ENCODE measurements at regions not wholly inside any gene's neighbourhood (a gene's known extent, or its start where the extent isn't known, plus 50 kb on each side); places are given as distances from the start of the nearest gene placed in this dataset.

DNA sequence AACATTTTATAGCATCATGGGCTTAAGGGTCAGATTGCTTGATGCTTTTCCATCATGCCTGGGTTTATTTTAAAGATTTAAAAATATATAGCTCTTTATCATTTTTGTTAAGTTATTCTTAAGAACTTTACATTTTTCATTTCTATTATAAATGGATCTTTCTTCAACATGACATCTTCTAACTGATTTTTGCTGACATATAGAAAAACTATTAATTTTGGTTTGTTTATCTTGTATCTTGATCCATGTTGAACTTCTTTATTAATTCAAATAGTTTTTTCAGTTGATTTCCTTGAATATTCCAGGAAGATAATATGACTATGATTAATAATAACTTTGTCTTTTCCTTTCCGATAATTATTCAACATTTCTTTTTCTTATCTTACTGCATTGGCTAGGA, 237.9 kb upstream of the CLINT1 start:
- TF ChIP-seq POLR2AphosphoS5 (IDR thresholded peaks at IDR 0.05; ENCODE audit: low read depth, low read length) (no peak), TAF1 (IDR thresholded peaks at IDR 0.05; ENCODE audit: borderline replicate concordance, low read depth, low read length) (no peak), POLR2A (IDR thresholded peaks at IDR 0.05; ENCODE audit: low read depth, low read length) (no peak)
- FAIRE-seq, result no peak
- no peak for DNase-seq (ENCODE audit: insufficient read length)

- no peak for TF ChIP-seq TAF1 (IDR thresholded peaks at IDR 0.05; ENCODE audit: borderline replicate concordance, low read depth, low read length)
- no peak for TF ChIP-seq POLR2A (IDR thresholded peaks at IDR 0.05; ENCODE audit: low read depth, low read length)
- TF ChIP-seq POLR2AphosphoS5 (IDR thresholded peaks at IDR 0.05; ENCODE audit: low read depth, low read length), result no peak
- no peak for FAIRE-seq
- no peak for DNase-seq (ENCODE audit: insufficient read length)
Measured at GRCh38 chr5:158086856-158087255, 227.9 kb upstream of the CLINT1 start.

DNA sequence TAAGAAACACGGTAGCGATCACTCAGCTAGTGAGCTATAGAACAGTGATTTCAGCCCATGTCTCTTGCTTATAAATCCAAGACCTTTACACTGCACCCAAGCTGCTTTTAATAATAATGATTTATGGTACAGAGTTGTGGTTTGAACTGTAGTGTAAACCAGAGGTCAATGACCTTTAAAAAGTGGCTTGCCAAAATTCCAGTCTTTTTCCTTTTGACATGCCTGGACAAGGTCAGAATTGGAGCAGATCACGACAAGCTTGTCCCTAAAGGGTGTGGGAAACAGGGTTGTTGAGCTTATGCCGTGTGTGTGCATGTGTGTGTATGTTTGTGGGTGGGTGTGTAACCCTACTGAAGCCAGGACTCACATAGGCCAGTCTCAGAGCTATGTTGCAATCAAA, 225.3 kb upstream of the CLINT1 start:
- TF ChIP-seq POLR2A (IDR thresholded peaks at IDR 0.05; ENCODE audit: low read depth, low read length), result no peak
- TF ChIP-seq POLR2AphosphoS5 (IDR thresholded peaks at IDR 0.05; ENCODE audit: low read depth, low read length), result no peak
- no peak for TF ChIP-seq TAF1 (IDR thresholded peaks at IDR 0.05; ENCODE audit: borderline replicate concordance, low read depth, low read length)
- FAIRE-seq (no peak), DNase-seq (ENCODE audit: insufficient read length) (no peak)

DNA sequence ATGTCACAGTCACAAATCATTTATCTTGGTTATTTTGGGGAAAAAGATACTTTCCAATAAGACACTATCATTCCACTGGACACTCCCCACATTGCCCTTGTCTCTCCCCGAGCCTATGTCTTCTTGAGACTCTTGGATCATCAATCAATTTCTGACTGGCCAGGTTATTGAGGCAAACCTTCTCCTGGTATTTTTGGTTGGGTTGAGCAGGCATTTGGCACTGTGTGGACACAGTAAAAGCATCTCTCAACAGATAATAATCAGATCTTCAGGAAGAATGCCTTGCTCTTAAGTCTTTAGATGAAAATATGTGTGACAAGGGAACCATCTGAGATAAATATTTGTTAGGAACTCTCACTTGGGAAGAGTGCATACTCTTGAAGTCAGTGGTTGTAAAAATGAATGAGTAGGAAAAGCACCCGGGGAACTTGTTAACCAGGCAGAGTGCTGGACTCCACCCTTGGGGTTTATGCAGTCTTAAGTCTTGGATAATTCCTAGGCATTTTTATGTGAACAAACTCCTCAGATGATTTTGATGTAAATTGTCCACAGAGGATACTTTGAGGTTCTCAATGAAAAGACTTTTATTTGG, 223.8 kb upstream of the CLINT1 start:
- FAIRE-seq (no peak), DNase-seq (ENCODE audit: insufficient read length) (no peak)
- TF ChIP-seq TAF1 (IDR thresholded peaks at IDR 0.05; ENCODE audit: borderline replicate concordance, low read depth, low read length) (no peak), POLR2AphosphoS5 (IDR thresholded peaks at IDR 0.05; ENCODE audit: low read depth, low read length) (no peak)

DNA sequence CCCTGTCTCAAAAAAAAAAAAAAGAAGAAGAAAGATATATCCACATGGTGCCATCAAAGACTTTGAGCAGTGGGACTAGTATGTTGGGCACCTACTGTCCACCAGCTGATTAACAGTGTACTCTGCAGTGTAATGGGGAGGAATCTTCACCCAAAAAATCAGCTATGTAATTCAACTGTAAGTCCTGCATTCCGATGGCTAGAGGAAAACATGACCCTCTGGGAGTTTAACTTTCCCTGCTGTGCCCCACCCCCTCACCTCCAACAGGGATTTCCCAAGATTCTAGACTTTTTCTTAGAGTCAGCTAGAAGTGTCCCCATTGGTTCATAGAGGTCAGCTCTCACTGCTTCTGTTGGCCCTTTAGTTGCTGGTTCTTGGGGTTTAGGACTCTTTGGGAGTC, 221.2 kb upstream of the CLINT1 start:
- TF ChIP-seq POLR2AphosphoS5 (IDR thresholded peaks at IDR 0.05; ENCODE audit: low read depth, low read length) (no peak), POLR2A (IDR thresholded peaks at IDR 0.05; ENCODE audit: low read depth, low read length) (no peak), TAF1 (IDR thresholded peaks at IDR 0.05; ENCODE audit: borderline replicate concordance, low read depth, low read length) (no peak)
- no peak for DNase-seq (ENCODE audit: insufficient read length)
- no peak for FAIRE-seq

DNA sequence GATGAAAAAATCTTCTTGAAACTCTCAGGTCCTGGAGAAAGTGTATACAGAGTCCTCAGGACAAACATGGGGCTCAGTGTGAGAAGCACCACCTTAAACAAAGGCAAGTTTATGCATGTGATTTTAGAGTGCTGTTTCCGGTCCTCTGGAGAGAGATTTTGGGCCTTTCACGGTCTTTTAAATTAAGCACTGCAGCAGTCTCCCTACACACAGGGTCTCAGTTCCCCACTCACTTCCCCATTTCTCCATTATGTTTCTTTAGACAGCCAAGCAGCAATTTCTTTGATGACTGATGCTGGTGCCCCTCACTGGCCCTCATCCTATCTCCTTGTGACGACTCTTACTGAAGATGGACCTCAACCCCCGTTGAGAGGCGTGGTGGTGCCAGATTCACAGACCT, 220.2 kb upstream of the CLINT1 start:
- FAIRE-seq (no peak), DNase-seq (ENCODE audit: insufficient read length) (no peak)
- no peak for TF ChIP-seq POLR2AphosphoS5 (IDR thresholded peaks at IDR 0.05; ENCODE audit: low read depth, low read length)
- TF ChIP-seq POLR2A (IDR thresholded peaks at IDR 0.05; ENCODE audit: low read depth, low read length), result no peak
- TF ChIP-seq TAF1 (IDR thresholded peaks at IDR 0.05; ENCODE audit: borderline replicate concordance, low read depth, low read length), result no peak

- TF ChIP-seq TAF1 (IDR thresholded peaks at IDR 0.05; ENCODE audit: borderline replicate concordance, low read depth, low read length) (no peak), POLR2A (IDR thresholded peaks at IDR 0.05; ENCODE audit: low read depth, low read length) (no peak), POLR2AphosphoS5 (IDR thresholded peaks at IDR 0.05; ENCODE audit: low read depth, low read length) (no peak)
- peak; percentile 6 for DNase-seq (ENCODE audit: insufficient read length)
Measured at GRCh38 chr5:158074992-158075769, 216.2 kb upstream of the CLINT1 start.

DNA sequence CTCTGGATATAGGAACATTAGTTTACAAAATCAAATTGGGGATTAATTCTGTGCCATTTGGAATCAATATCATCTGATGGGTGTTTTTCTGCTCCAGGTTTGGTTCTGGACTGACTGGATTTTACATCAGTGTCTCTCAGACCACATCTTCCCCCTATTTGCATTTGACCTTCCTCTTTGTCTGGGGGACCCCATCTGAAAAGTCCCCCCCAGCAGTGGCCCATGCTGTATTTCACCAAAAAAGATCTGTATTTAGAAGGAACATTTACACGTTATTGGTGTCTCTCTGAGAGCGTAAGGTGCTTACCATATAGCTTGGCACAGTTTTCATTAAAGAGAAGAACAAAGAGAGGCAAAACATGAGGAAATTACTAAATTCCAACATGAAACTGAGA, 215.6 kb upstream of the CLINT1 start:
- TF ChIP-seq TAF1 (IDR thresholded peaks at IDR 0.05; ENCODE audit: borderline replicate concordance, low read depth, low read length), result no peak
- DNase-seq (ENCODE audit: insufficient read length) (no peak), FAIRE-seq (no peak)

More at GRCh38 chr5:158074992-158075769, 216.2 kb upstream of the CLINT1 start:
- FAIRE-seq, result peak; percentile 86

- FAIRE-seq (no peak), DNase-seq (ENCODE audit: insufficient read length) (no peak)
- no peak for TF ChIP-seq POLR2AphosphoS5 (IDR thresholded peaks at IDR 0.05; ENCODE audit: low read depth, low read length)
- no peak for TF ChIP-seq POLR2A (IDR thresholded peaks at IDR 0.05; ENCODE audit: low read depth, low read length)
- TF ChIP-seq TAF1 (IDR thresholded peaks at IDR 0.05; ENCODE audit: borderline replicate concordance, low read depth, low read length), result no peak
Measured at GRCh38 chr5:158070859-158071258, 211.9 kb upstream of the CLINT1 start.

GRCh38 chr5:158069838-158070237, 210.9 kb upstream of the CLINT1 start:
- FAIRE-seq (no peak), DNase-seq (ENCODE audit: insufficient read length) (no peak)
- TF ChIP-seq POLR2A (IDR thresholded peaks at IDR 0.05; ENCODE audit: low read depth, low read length) (no peak), POLR2AphosphoS5 (IDR thresholded peaks at IDR 0.05; ENCODE audit: low read depth, low read length) (no peak), TAF1 (IDR thresholded peaks at IDR 0.05; ENCODE audit: borderline replicate concordance, low read depth, low read length) (no peak)

GRCh38 chr5:158068964-158069363, 210.0 kb upstream of the CLINT1 start:
- DNase-seq (ENCODE audit: insufficient read length) (no peak), FAIRE-seq (no peak)
- no peak for TF ChIP-seq TAF1 (IDR thresholded peaks at IDR 0.05; ENCODE audit: borderline replicate concordance, low read depth, low read length)
- TF ChIP-seq POLR2A (IDR thresholded peaks at IDR 0.05; ENCODE audit: low read depth, low read length), result no peak

GRCh38 chr5:158066076-158066475, 207.1 kb upstream of the CLINT1 start:
- no peak for DNase-seq (ENCODE audit: insufficient read length)
- TF ChIP-seq TAF1 (IDR thresholded peaks at IDR 0.05; ENCODE audit: borderline replicate concordance, low read depth, low read length), result no peak
- TF ChIP-seq POLR2AphosphoS5 (IDR thresholded peaks at IDR 0.05; ENCODE audit: low read depth, low read length), result no peak
- TF ChIP-seq POLR2A (IDR thresholded peaks at IDR 0.05; ENCODE audit: low read depth, low read length), result no peak
- FAIRE-seq, result no peak

Data from GM12892 (cell line).